ENCODE measurements at regions not wholly inside any gene's neighbourhood (a gene's known extent, or its start where the extent isn't known, plus 50 kb on each side); places are given as distances from the start of the nearest gene placed in this dataset.
"Not testable (repeated sequence)": the region's sequence is repeated elsewhere in the genome, so short reads cannot be mapped to it uniquely, and the experiment has no call there.

DNA sequence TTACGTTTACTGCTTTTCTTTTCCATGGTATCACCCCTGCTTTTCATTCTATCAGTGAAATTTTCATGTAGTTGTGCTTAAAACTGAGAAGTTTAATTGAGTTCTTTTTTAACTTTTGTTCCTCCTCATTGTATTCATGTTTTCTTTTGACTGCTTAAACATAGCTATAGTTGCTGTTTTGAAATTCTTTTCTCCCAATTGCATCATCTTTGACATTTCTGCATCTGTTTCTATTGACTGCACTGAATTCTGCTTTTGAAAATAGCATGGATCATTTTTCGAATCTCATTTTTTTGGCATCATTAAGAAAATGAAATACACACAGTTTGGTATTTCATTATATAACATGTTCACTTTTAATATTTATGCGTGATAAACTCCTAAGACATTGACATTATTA lies 694.9 kb downstream of the MECOM start:
- CTCF ChIA-PET = no interaction called here
- no peaks in the 10 kb centered on the region for H3K27me3 Mint-ChIP-seq
- no peak overlapping the region for H3K27ac Mint-ChIP-seq
- H3K36me3 Mint-ChIP-seq = no peaks in the 10 kb centered on the region
- no peaks in the 10 kb centered on the region for H3K4me1 Mint-ChIP-seq
- DNase-seq (no peak), ATAC-seq (no peak)
- H3K4me3 Mint-ChIP-seq = no peak overlapping the region
- H3K9me3 Mint-ChIP-seq (ENCODE audit: low read depth) = no peaks in the 10 kb centered on the region

DNA sequence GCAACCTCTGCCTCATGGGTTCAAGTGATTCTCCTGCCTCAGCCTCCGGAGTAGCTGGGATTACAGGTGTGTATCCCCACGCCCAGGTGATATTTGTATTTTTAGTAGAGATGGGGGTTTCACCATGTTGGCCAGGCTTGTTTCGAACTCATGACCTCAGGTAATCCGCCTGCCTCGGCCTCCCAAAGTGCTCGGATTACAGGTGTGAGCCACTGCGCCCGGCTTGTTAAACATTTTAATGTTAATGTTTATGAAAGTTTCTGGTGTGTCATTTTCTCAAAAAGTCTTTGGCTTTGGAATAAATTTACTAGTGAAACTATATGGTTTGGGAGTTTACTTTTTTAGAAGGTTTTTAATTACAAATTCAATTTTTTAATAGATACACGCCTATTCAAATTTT lies 698.8 kb downstream of the MECOM start:
- H3K27me3 Mint-ChIP-seq = no peaks in the 10 kb centered on the region
- H3K36me3 Mint-ChIP-seq = no peaks in the 10 kb centered on the region
- no peaks in the 10 kb centered on the region for H3K9me3 Mint-ChIP-seq (ENCODE audit: low read depth)
- H3K27ac Mint-ChIP-seq = no peak overlapping the region
- no peaks in the 10 kb centered on the region for H3K4me1 Mint-ChIP-seq
- H3K4me3 Mint-ChIP-seq = no peak overlapping the region
- CTCF ChIA-PET = no interaction called here
- ATAC-seq (no peak), DNase-seq (no peak)

DNA sequence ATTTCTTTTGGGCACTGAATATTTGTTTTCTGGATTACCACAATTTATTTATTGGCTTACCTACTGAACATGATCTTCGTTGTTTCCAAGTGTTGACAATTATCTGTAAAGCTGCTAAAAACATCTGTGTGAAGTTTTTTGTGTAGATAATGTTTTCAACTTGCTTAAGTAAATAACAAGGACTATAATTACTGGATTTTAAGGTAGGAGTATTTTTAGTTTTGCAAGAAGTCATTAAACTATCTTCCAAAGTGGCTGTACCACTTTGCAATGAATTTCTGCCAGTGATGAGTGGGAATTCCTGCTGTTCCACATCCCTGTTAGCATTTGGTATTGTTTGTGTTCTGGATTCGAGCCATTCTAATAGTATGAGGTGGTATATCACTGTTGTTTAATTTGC lies 702.2 kb downstream of the MECOM start:
- no peaks in the 10 kb centered on the region for H3K36me3 Mint-ChIP-seq
- H3K4me3 Mint-ChIP-seq = no peak overlapping the region
- H3K27ac Mint-ChIP-seq = no peak overlapping the region
- CTCF ChIA-PET = no interaction called here
- ATAC-seq (no peak), DNase-seq (no peak)
- no peaks in the 10 kb centered on the region for H3K27me3 Mint-ChIP-seq
- H3K4me1 Mint-ChIP-seq = no peaks in the 10 kb centered on the region
- H3K9me3 Mint-ChIP-seq (ENCODE audit: low read depth) = no peaks in the 10 kb centered on the region

DNA sequence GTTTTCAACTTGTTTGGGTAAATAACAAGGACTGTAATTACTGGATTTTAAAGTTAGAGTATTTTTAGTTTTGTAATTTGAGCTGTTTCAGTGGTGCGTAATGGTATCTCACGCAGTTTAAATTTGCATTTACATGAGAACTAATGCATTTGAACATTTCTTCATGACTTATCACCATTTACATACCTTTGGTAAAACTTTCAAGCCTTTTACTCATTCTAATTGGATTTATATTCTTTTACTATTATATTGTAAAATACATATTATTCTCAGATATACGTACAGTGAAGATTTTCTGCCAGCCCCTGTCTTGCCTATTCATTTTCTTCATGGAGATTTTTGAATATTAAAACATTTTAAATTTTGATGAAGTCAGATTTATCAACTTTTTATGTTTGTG lies 703.8 kb downstream of the MECOM start:
- Mint-ChIP-seq H3K4me3 (no peak overlapping the region), H3K27ac (no peak overlapping the region), H3K36me3 (no peaks in the 10 kb centered on the region), H3K4me1 (no peaks in the 10 kb centered on the region), H3K9me3 (ENCODE audit: low read depth) (no peaks in the 10 kb centered on the region), H3K27me3 (no peaks in the 10 kb centered on the region)
- no peak for ATAC-seq
- CTCF ChIA-PET = no interaction called here
- no peak for DNase-seq

DNA sequence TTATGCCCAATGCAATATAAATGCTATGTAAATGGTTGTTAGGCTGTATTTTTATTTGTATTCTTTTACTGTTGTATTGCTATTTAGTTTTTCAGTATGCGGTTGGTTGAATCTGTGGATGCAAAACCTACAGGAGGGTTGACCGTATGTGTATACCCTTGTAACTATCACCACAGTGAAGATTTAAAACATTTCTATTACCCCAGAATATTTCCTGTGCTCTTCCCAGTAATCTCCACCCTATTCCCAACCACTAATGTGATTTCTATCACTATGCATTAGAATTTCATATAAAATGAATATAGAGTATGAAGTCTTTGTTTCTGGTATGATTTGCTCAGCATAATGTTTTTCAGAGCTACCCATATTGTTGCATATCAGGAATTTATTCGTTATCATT lies 705.0 kb downstream of the MECOM start:
- ATAC-seq (no peak), DNase-seq (no peak)
- H3K27me3 Mint-ChIP-seq = no peaks in the 10 kb centered on the region
- CTCF ChIA-PET = no interaction called here
- no peak overlapping the region for H3K27ac Mint-ChIP-seq
- no peak overlapping the region for H3K4me3 Mint-ChIP-seq
- no peaks in the 10 kb centered on the region for H3K4me1 Mint-ChIP-seq
- no peaks in the 10 kb centered on the region for H3K36me3 Mint-ChIP-seq
- no peaks in the 10 kb centered on the region for H3K9me3 Mint-ChIP-seq (ENCODE audit: low read depth)

DNA sequence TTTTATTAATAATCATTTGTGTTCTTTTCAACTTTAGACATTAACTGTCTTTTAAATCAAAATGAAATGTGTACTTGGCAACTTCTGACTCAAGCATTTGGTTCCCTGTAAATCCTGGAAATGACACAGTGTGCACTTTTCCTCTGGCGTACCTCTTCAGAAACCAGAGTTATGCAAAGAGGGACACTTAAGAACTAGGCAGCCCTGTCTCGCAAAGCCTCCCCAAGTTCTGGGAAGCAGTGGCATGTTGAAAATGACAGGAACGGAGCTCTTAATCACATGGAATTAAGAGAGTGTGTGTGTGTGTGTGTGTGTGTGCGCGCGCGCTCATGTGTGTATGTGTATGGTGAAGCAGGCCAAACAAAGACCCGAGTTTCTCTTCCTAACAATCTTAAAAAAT lies 707.4 kb downstream of the MECOM start:
- Mint-ChIP-seq H3K36me3 (no peaks in the 10 kb centered on the region), H3K27ac (no peak overlapping the region), H3K9me3 (ENCODE audit: low read depth) (peaks cover 2% of the 10 kb centered on the region), H3K4me1 (no peaks in the 10 kb centered on the region), H3K27me3 (no peaks in the 10 kb centered on the region), H3K4me3 (no peak overlapping the region)
- CTCF ChIA-PET = no interaction called here
- DNase-seq = no peak
- ATAC-seq = no peak

DNA sequence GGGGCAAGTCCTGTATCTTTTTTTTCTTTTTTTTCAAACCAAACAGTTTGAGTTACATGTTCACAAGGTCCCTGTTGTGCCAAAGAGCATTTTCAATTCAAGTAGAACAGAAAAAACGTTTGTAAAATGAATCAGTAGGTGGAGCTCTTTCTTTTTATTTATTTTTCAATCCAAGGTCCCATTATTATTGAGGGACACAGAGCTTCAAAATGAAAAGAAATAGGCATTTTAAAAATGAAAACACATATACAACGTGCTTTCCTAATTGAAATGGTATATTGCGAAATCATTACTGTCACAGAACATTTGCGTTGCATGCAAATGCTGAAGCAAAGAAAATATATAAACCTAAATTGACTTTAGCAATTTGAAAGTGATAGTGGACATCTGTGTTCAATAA lies 711.0 kb downstream of the MECOM start:
- DNase-seq (no peak), ATAC-seq (no peak)
- Mint-ChIP-seq H3K4me3 (no peak overlapping the region), H3K9me3 (ENCODE audit: low read depth) (peaks cover 4% of the 10 kb centered on the region), H3K36me3 (no peaks in the 10 kb centered on the region), H3K27me3 (no peaks in the 10 kb centered on the region), H3K4me1 (no peaks in the 10 kb centered on the region), H3K27ac (no peak overlapping the region)
- CTCF ChIA-PET = no interaction called here

DNA sequence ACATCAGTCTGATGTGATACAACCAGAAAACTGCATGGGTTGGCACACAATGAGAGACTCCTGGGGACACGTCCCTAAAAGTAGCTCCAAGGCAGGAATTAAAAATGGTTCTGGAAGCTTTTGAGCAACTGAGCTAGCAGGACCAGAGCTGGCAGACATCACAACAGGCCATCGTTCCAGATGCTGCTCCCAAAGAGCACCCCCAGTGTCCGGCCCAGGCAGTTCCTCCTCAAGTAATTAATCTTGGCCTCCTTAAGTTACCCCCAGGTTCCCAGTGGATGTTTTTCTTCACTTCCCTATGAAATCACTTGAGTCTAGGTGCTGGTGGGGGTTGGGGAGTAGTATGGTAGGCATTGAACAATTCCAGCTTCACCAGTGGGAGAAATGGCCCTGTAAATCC lies 711.6 kb downstream of the MECOM start:
- Mint-ChIP-seq H3K9me3 (ENCODE audit: low read depth) (peaks cover 5% of the 10 kb centered on the region), H3K4me1 (no peaks in the 10 kb centered on the region), H3K36me3 (no peaks in the 10 kb centered on the region), H3K27me3 (no peaks in the 10 kb centered on the region), H3K4me3 (no peak overlapping the region), H3K27ac (no peak overlapping the region)
- DNase-seq (no peak), ATAC-seq (no peak)
- CTCF ChIA-PET = no interaction called here

DNA sequence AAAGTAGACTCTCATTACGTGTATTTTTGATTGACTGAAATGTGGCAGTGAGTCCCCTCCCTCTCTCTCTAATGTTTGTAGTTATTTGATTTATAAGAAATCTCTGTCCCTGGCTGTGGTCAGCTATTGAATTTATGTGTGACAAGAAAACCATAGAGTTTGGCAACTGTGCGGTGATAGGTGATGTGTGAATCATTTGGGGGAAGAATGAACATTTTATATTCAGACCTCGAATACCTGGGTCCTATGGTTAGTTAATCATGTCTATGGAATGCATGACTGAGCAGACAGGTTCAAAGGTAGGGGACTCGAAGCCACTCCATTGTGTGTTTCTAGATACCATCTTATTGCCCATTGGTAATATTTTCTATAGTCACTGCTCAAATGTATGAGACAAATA lies 712.1 kb downstream of the MECOM start:
- Mint-ChIP-seq H3K27ac (no peak overlapping the region), H3K4me1 (no peaks in the 10 kb centered on the region), H3K9me3 (ENCODE audit: low read depth) (peaks cover 5% of the 10 kb centered on the region), H3K36me3 (no peaks in the 10 kb centered on the region), H3K27me3 (no peaks in the 10 kb centered on the region), H3K4me3 (no peak overlapping the region)
- DNase-seq = no peak
- CTCF ChIA-PET = no interaction called here
- no peak for ATAC-seq

DNA sequence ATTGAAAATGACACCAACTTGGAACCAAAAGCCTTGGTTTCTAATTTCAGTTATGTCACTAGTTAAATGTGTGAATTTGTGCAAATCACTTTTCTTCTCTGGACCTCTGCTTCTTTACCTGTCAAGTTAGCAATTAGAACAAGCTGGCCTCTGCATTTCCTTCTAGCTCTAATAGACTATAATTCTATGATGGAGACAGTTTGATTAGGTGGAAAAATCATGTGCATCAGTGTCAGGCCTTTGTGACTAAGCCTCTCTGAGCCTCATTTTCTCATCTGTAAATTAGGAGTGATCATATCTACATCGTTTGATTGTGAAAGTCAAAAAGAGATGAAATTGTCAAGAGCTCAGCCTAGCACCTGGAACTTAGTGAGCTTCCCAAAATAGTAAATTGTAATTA lies 712.9 kb downstream of the MECOM start:
- Mint-ChIP-seq H3K27me3 (no peaks in the 10 kb centered on the region), H3K27ac (no peak overlapping the region), H3K4me1 (no peaks in the 10 kb centered on the region), H3K4me3 (no peak overlapping the region), H3K36me3 (no peaks in the 10 kb centered on the region), H3K9me3 (ENCODE audit: low read depth) (peaks cover 5% of the 10 kb centered on the region)
- DNase-seq (no peak), ATAC-seq (no peak)
- CTCF ChIA-PET = no interaction called here

DNA sequence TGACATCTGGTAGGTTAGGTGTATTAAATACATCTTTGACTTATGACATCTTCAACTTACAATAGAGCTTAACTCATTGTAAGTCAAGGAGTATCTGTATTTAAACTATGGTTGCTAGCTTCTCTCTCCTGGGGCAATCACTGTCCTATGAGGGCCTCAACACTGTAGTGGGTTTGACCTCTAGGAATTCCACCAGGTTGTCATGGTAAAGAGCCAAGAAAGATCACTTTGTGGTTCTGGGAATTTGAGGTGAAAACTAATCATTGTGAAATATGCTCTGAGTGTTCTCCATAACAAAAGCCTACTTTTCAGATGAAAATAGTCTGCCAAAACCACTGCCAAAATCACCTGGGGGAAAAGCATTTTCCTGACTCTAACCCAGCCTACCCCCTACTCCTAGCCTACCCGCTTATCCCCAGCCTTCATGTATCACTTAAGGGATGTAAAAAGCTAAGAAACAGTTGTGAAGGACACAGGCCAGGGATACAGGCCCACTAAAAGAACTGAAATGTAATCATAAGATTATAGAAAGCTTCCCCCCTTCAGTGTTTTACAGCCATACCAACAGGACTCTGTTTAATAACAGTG lies 723.8 kb downstream of the MECOM start:
- DNase-seq (no peak), ATAC-seq (no peak)
- Mint-ChIP-seq H3K27ac (no peak overlapping the region), H3K36me3 (no peaks in the 10 kb centered on the region), H3K9me3 (ENCODE audit: low read depth) (peaks cover 6% of the 10 kb centered on the region), H3K27me3 (no peaks in the 10 kb centered on the region), H3K4me3 (no peak overlapping the region), H3K4me1 (no peaks in the 10 kb centered on the region)
- CTCF ChIA-PET = no interaction called here

DNA sequence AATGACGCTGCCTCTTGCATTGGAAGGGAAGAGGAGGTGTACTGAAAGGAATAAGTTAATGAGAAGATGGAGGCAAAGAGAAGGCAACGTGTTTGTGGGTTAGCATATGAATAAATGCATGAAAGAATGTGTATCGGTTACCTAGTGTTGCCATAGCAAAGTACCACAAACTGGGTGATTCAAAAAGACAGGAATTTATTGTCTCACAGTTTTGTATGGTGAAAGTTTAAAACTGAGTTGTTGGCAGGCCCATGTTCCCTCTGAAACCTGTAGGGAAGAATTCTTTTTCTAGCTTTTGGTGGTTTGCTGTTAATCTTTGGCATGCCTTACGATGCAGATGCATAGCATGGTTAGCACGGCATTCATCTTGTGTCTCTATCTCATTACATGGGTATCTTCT lies 729.9 kb downstream of the MECOM start:
- Mint-ChIP-seq H3K27ac (no peak overlapping the region), H3K9me3 (ENCODE audit: low read depth) (peaks cover 15% of the 10 kb centered on the region), H3K36me3 (no peaks in the 10 kb centered on the region), H3K4me3 (no peak overlapping the region), H3K4me1 (no peaks in the 10 kb centered on the region), H3K27me3 (no peaks in the 10 kb centered on the region)
- CTCF ChIA-PET = no interaction called here
- no peak for ATAC-seq
- DNase-seq = no peak

DNA sequence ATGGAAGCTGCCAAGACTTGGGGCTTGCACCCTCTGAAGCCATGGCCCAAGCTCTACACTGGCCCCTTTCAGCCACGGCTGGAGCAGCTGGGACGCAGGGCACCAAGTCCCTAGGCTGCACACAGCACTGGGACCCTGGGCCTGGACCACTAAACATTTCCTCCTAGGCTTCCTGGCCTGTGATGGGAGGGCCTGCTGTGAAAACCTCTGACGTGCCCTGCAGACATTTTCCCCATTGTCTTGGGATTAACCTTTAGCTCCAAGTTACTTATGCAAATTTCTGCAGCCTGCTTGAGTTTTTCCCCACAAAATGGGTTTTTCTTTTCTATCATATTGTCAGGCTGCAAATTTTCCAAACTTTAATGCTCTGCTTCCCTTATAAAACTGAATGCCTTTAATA lies 733.5 kb downstream of the MECOM start:
- CTCF ChIA-PET = interaction anchor here (0.5 kb wide), 1 partner anchor 935 kb away, joined by 3 read pairs; no protein-coding TSS in a partner anchor
- not testable (repeated sequence) for ATAC-seq, H3K4me1 Mint-ChIP-seq, H3K27me3 Mint-ChIP-seq, H3K4me3 Mint-ChIP-seq, DNase-seq, H3K27ac Mint-ChIP-seq, H3K36me3 Mint-ChIP-seq
- peaks cover 12% of the 10 kb centered on the region for H3K9me3 Mint-ChIP-seq (ENCODE audit: low read depth)

DNA sequence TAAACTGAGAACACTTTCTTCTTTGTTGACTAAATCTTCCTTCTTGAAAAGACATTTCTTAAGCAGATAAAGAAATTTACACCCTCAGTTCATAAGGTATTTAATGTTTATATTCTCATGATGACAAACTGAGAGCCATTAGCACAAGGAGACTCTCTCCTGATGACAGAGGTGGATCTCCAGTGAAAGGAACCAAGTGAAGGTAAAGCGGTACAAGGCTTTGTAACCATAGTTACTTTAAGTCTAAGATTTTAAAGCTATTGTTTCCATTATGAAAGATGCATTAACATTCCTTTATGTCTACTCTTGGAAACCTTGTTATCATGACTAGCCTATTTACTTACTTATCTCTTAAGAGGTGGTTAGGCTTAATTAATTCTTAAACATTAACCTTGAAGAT lies 737.1 kb downstream of the MECOM start:
- Mint-ChIP-seq H3K9me3 (ENCODE audit: low read depth) (peaks cover 2% of the 10 kb centered on the region), H3K4me3 (no peak overlapping the region), H3K27ac (no peak overlapping the region), H3K27me3 (no peaks in the 10 kb centered on the region), H3K4me1 (no peaks in the 10 kb centered on the region), H3K36me3 (no peaks in the 10 kb centered on the region)
- CTCF ChIA-PET = no interaction called here
- DNase-seq (no peak), ATAC-seq (no peak)

DNA sequence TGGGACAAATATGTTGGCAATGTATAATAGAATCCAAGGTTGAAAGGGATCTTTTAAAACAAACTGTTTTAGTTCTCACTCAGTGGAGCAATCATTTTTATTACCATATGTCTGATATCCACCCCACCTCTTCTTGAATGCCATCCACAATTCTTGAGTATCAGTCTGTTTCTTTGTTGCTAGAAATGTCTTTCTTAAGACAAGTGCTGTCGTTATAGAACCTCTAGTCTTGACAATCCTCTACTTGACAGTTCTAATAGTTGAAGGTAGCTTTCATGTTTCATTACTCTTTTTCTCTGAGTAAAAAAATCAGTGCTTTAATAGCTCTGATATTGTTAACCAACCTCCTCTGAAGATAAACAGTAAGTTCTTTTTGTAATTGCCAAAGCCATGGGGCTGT lies 737.9 kb downstream of the MECOM start:
- no peak for ATAC-seq
- CTCF ChIA-PET = no interaction called here
- Mint-ChIP-seq H3K36me3 (no peaks in the 10 kb centered on the region), H3K4me1 (no peaks in the 10 kb centered on the region), H3K27ac (no peak overlapping the region), H3K4me3 (no peak overlapping the region), H3K27me3 (no peaks in the 10 kb centered on the region), H3K9me3 (ENCODE audit: low read depth) (no peaks in the 10 kb centered on the region)
- no peak for DNase-seq
